Ishikawa (cell line): ENCODE measurements at regions not wholly inside any gene's neighbourhood (a gene's known extent, or its start where the extent isn't known, plus 50 kb on each side); places are given as distances from the start of the nearest gene placed in this dataset.

ENCODE experiments used
- CEBPB ChIP-seq: IDR thresholded peaks from 2 replicates; pipeline ENCODE4 v1.6.1; 2012
- CREB1 ChIP-seq: IDR thresholded peaks from 2 replicates; pipeline ENCODE4 v1.6.1; 2012; ENCODE audit warnings: low read depth
- EGR1 ChIP-seq: IDR thresholded peaks from 2 replicates; pipeline ENCODE4 v1.6.1; 2012
- EP300 ChIP-seq: IDR thresholded peaks from 2 replicates; pipeline ENCODE4 v1.6.1; 2012; ENCODE audit warnings: borderline replicate concordance
- FOXM1 ChIP-seq: IDR thresholded peaks from 2 replicates; pipeline ENCODE4 v1.6.1; 2012; ENCODE audit warnings: low read depth, borderline replicate concordance
- MAX ChIP-seq: IDR thresholded peaks from 2 replicates; pipeline ENCODE4 v1.6.1; 2012
- NFIC ChIP-seq: IDR thresholded peaks from 2 replicates; pipeline ENCODE4 v1.6.1; 2012
- RAD21 ChIP-seq: IDR thresholded peaks from 2 replicates; pipeline ENCODE4 v1.6.1; 2012; ENCODE audit warnings: low read depth
- REST ChIP-seq: IDR thresholded peaks from 2 replicates; pipeline ENCODE4 v1.6.1; 2012; ENCODE audit warnings: low read depth, mild to moderate bottlenecking
- TAF1 ChIP-seq: IDR thresholded peaks from 2 replicates; pipeline ENCODE4 v1.6.1; 2012; ENCODE audit warnings: low read depth, mild to moderate bottlenecking
- TCF12 ChIP-seq: IDR thresholded peaks from 2 replicates; pipeline ENCODE4 v1.6.1; 2012; ENCODE audit warnings: low read depth
- TEAD4 ChIP-seq: IDR thresholded peaks from 2 replicates; pipeline ENCODE4 v1.6.1; 2012
- USF1 ChIP-seq: IDR thresholded peaks from 2 replicates; pipeline ENCODE4 v1.6.1; 2012
- YY1 ChIP-seq: IDR thresholded peaks from 2 replicates; pipeline ENCODE4 v1.6.1; 2012; ENCODE audit warnings: low read depth
- ZBTB7A ChIP-seq: IDR thresholded peaks from 2 replicates; pipeline ENCODE4 v1.6.1; 2012; ENCODE audit warnings: low read depth

- TF ChIP-seq FOXM1 (no peak), TAF1 (no peak), MAX (no peak), TEAD4 (no peak), NFIC (no peak), USF1 (no peak), EP300 (no peak), REST (no peak), CEBPB (no peak), YY1 (no peak), TCF12 (no peak), CREB1 (no peak), RAD21 (no peak)
These were observed 85.2 kb upstream of the SIPA1L2 start for GRCh38 chr1:232715154-232715553.

- TF ChIP-seq NFIC = no peak
- TF ChIP-seq TAF1 = no peak
- no peak for TF ChIP-seq EGR1
- TF ChIP-seq ZBTB7A = no peak
- no peak for TF ChIP-seq EP300
- TF ChIP-seq YY1 = no peak
- no peak for TF ChIP-seq REST
- TF ChIP-seq TEAD4 = no peak
- TF ChIP-seq USF1 = no peak
- TF ChIP-seq CEBPB = no peak
- no peak for TF ChIP-seq FOXM1
- no peak for TF ChIP-seq RAD21
- TF ChIP-seq MAX = no peak
These were observed 86.0 kb upstream of the MAP10 start for GRCh38 chr1:232718928-232719927.

GRCh38 chr1:232722626-232723025 is 82.6 kb upstream of the MAP10 start:
- TF ChIP-seq MAX = no peak
- no peak for TF ChIP-seq EGR1
- TF ChIP-seq REST = no peak
- no peak for TF ChIP-seq TAF1
- TF ChIP-seq EP300 = no peak
- no peak for TF ChIP-seq ZBTB7A
- no peak for TF ChIP-seq TCF12
- TF ChIP-seq NFIC = no peak
- no peak for TF ChIP-seq YY1
- no peak for TF ChIP-seq RAD21
- no peak for TF ChIP-seq CEBPB
- TF ChIP-seq CREB1 = no peak
- no peak for TF ChIP-seq TEAD4
- no peak for TF ChIP-seq FOXM1
- no peak for TF ChIP-seq USF1
